ENCODE measurements at regions not wholly inside any gene's neighbourhood (a gene's known extent, or its start where the extent isn't known, plus 50 kb on each side); places are given as distances from the start of the nearest gene placed in this dataset.

GRCh38 chr1:223017291-223017690 lies 125.8 kb downstream of the TLR5 start:
- WGBS, result 83% methylated on average over 8 of the region's 8 CpGs
- Histone ChIP-seq H3K9me3 (ENCODE audit: control insufficient read depth in 4 of 4, low read length in 3 of 4) (no peaks in the 10 kb centered on the region), H3K4me3 (ENCODE audit: low read depth in 1 of 3, low read length in 3 of 3) (no peak overlapping the region), H3K27me3 (ENCODE audit: control insufficient read depth in 4 of 4, insufficient read depth in 4 of 4, low read length in 3 of 4) (no peaks in the 10 kb centered on the region), H3K36me3 (ENCODE audit: control insufficient read depth in 4 of 4, insufficient read depth in 3 of 4, low read depth in 1 of 4, low read length in 3 of 4) (no peaks in the 10 kb centered on the region), H3K4me1 (ENCODE audit: control insufficient read depth in 4 of 4, insufficient read depth in 4 of 4, low read length in 3 of 4) (no peaks in the 10 kb centered on the region), H3K9ac (ENCODE audit: low read depth in 1 of 2, low read length in 2 of 2) (no peak overlapping the region), H3K27ac (ENCODE audit: low read depth in 1 of 2, low read length in 2 of 2) (no peak overlapping the region)
- no peak for DNase-seq (ENCODE audit: low spot score)
- TF ChIP-seq SP1 (IDR thresholded peaks at IDR 0.05) (no peak), JUND (IDR thresholded peaks at IDR 0.05) (no peak), YY1 (IDR thresholded peaks at IDR 0.05) (no peak), CTCF (IDR thresholded peaks at IDR 0.05; ENCODE audit: low read depth, low read length, missing input control) (no peak), HNF4G (IDR thresholded peaks at IDR 0.05) (no peak), MAX (IDR thresholded peaks at IDR 0.05) (no peak), TAF1 (conservative IDR thresholded peaks at IDR 0.05) (no peak), RAD21 (IDR thresholded peaks at IDR 0.05) (no peak), ATF3 (IDR thresholded peaks at IDR 0.05) (no peak), ZBTB33 (IDR thresholded peaks at IDR 0.05) (no peak), NR2F2 (IDR thresholded peaks at IDR 0.05) (no peak)

- H3K27me3 ChIP-seq (ENCODE audit: control insufficient read depth in 4 of 4, insufficient read depth in 4 of 4, low read length in 3 of 4), result no peaks in the 10 kb centered on the region
- H3K36me3 ChIP-seq (ENCODE audit: control insufficient read depth in 4 of 4, insufficient read depth in 3 of 4, low read depth in 1 of 4, low read length in 3 of 4), result no peaks in the 10 kb centered on the region
- no peaks in the 10 kb centered on the region for H3K4me1 ChIP-seq (ENCODE audit: control insufficient read depth in 4 of 4, insufficient read depth in 4 of 4, low read length in 3 of 4)
- H3K9me3 ChIP-seq (ENCODE audit: control insufficient read depth in 4 of 4, low read length in 3 of 4), result no peaks in the 10 kb centered on the region
- no peak for DNase-seq (ENCODE audit: low spot score)
- no peak overlapping the region for H3K9ac ChIP-seq (ENCODE audit: low read depth in 1 of 2, low read length in 2 of 2)
- no peak for TF ChIP-seq HNF4G (IDR thresholded peaks at IDR 0.05)
- TF ChIP-seq ATF3 (IDR thresholded peaks at IDR 0.05), result no peak
- no peak for TF ChIP-seq CTCF (IDR thresholded peaks at IDR 0.05; ENCODE audit: low read depth, low read length, missing input control)
- no peak for TF ChIP-seq TAF1 (conservative IDR thresholded peaks at IDR 0.05)
- no peak for TF ChIP-seq ZBTB33 (IDR thresholded peaks at IDR 0.05)
- TF ChIP-seq FOXA1 (IDR thresholded peaks at IDR 0.05), result no peak
- no peak for TF ChIP-seq MAX (IDR thresholded peaks at IDR 0.05)
- no peak for TF ChIP-seq FOXA2 (IDR thresholded peaks at IDR 0.05)
- TF ChIP-seq RXRA (IDR thresholded peaks at IDR 0.05), result no peak
- no peak for TF ChIP-seq REST (IDR thresholded peaks at IDR 0.05)
- no peak for TF ChIP-seq EGR1 (IDR thresholded peaks at IDR 0.05; ENCODE audit: low read depth in 2 of 2)
- TF ChIP-seq RAD21 (IDR thresholded peaks at IDR 0.05), result no peak
- no peak for TF ChIP-seq SP1 (IDR thresholded peaks at IDR 0.05)
- no peak for TF ChIP-seq GABPA (IDR thresholded peaks at IDR 0.05 in 1 of 2, conservative IDR thresholded peaks at IDR 0.05 in 1 of 2)
- no peak for TF ChIP-seq JUND (IDR thresholded peaks at IDR 0.05)
- no peak for TF ChIP-seq NR2F2 (IDR thresholded peaks at IDR 0.05)
- no peak for TF ChIP-seq YY1 (IDR thresholded peaks at IDR 0.05)
- TF ChIP-seq HNF4A (conservative IDR thresholded peaks at IDR 0.05), result no peak
- no peak overlapping the region for H3K4me3 ChIP-seq (ENCODE audit: low read depth in 1 of 3, low read length in 3 of 3)
- 96% methylated on average over 7 of the region's 7 CpGs for WGBS
- H3K27ac ChIP-seq (ENCODE audit: low read depth in 1 of 2, low read length in 2 of 2), result no peak overlapping the region
Measured at GRCh38 chr1:223018534-223018933, 124.5 kb downstream of the TLR5 start.
